GM12891 (cell line): ENCODE measurements at regions not wholly inside any gene's neighbourhood (a gene's known extent, or its start where the extent isn't known, plus 50 kb on each side); places are given as distances from the start of the nearest gene placed in this dataset.

Source experiments
- PAX5 ChIP-seq: IDR thresholded peaks from 2 replicates; pipeline ENCODE4 v1.6.1; 2011; ENCODE audit warnings: low read length, moderate library complexity, mild to moderate bottlenecking; ENCODE audit not compliant: insufficient read depth, severe bottlenecking
- POLR2A ChIP-seq: IDR thresholded peaks from 2 replicates; pipeline ENCODE4 v1.6.1; 2011; ENCODE audit warnings: low read depth, low read length, control low read depth
- POLR2AphosphoS5 ChIP-seq: IDR thresholded peaks from 2 replicates; pipeline ENCODE4 v1.6.1; 2011; ENCODE audit warnings: low read depth, low read length, control low read depth
- TAF1 ChIP-seq: IDR thresholded peaks from 2 replicates; pipeline ENCODE4 v1.6.1; 2011; ENCODE audit warnings: low read depth, low read length, control low read depth

- TF ChIP-seq TAF1 = no peak
- TF ChIP-seq POLR2A = no peak
- no peak for TF ChIP-seq POLR2AphosphoS5
- no peak for TF ChIP-seq PAX5
These were observed 974.9 kb downstream of the RPA4 start for GRCh38 chrX:97858592-97858991.
